ENCODE measurements at regions not wholly inside any gene's neighbourhood (a gene's known extent, or its start where the extent isn't known, plus 50 kb on each side); places are given as distances from the start of the nearest gene placed in this dataset.

GRCh38 chr4:4696530-4696929 is 154.7 kb upstream of the STX18 start:
- POLR2A ChIA-PET = no interaction called here
- Histone ChIP-seq H3K4me2 (ENCODE audit: insufficient read depth, low read length) (no peak overlapping the region), H3K4me3 (replicated peaks in 1 of 3; ENCODE audit: insufficient read depth in 1 of 3, low read depth in 1 of 3, low read length in 3 of 3) (no peak overlapping the region), H2AFZ (ENCODE audit: low read depth, low read length) (no peak overlapping the region), H3K27me3 (ENCODE audit: control insufficient read depth in 2 of 2, insufficient read depth in 2 of 2, low read length in 2 of 2) (no peaks in the 10 kb centered on the region), H3K9me3 (replicated peaks; ENCODE audit: control insufficient read depth, insufficient read depth, low read length) (no peaks in the 10 kb centered on the region), H3K4me1 (ENCODE audit: control insufficient read depth, extremely low read depth, insufficient read depth, low read length) (no peaks in the 10 kb centered on the region), H3K9ac (replicated peaks; ENCODE audit: extremely low read depth, insufficient read depth, low read length) (no peak overlapping the region), H3K36me3 (ENCODE audit: control insufficient read depth in 2 of 2, extremely low read depth in 1 of 2, insufficient read depth in 2 of 2, low read length in 2 of 2) (no peaks in the 10 kb centered on the region), H3K79me2 (ENCODE audit: control insufficient read depth, insufficient read depth, low read length) (no peaks in the 10 kb centered on the region), H3K27ac (ENCODE audit: insufficient read depth, low read depth, low read length) (no peak overlapping the region), H3K9me1 (replicated peaks; ENCODE audit: control insufficient read depth, extremely low read depth, insufficient read depth, low read length) (no peaks in the 10 kb centered on the region), H4K20me1 (replicated peaks; ENCODE audit: control insufficient read depth, extremely low read depth, insufficient read depth, low read length) (no peaks in the 10 kb centered on the region)
- intact Hi-C loops (cut with micrococcal nuclease) = no loop called here
- TF ChIP-seq, protein P1, sequence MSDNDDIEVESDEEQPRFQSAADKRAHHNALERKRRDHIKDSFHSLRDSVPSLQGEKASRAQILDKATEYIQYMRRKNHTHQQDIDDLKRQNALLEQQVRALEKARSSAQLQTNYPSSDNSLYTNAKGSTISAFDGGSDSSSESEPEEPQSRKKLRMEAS (IDR thresholded peaks at IDR 0.05; ENCODE audit: insufficient read depth, insufficient read length) = no peak
- TF ChIP-seq POLR2AphosphoS5 (IDR thresholded peaks at IDR 0.05; ENCODE audit: insufficient read depth, low read depth, low read length) = no peak
- TF ChIP-seq, protein P2, sequence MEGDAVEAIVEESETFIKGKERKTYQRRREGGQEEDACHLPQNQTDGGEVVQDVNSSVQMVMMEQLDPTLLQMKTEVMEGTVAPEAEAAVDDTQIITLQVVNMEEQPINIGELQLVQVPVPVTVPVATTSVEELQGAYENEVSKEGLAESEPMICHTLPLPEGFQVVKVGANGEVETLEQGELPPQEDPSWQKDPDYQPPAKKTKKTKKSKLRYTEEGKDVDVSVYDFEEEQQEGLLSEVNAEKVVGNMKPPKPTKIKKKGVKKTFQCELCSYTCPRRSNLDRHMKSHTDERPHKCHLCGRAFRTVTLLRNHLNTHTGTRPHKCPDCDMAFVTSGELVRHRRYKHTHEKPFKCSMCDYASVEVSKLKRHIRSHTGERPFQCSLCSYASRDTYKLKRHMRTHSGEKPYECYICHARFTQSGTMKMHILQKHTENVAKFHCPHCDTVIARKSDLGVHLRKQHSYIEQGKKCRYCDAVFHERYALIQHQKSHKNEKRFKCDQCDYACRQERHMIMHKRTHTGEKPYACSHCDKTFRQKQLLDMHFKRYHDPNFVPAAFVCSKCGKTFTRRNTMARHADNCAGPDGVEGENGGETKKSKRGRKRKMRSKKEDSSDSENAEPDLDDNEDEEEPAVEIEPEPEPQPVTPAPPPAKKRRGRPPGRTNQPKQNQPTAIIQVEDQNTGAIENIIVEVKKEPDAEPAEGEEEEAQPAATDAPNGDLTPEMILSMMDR (IDR thresholded peaks at IDR 0.05; ENCODE audit: extremely low read depth in 1 of 2, insufficient read depth in 1 of 2, low read depth in 1 of 2, low read length in 2 of 2) = no peak
- TF ChIP-seq GATA2 (IDR thresholded peaks at IDR 0.05; ENCODE audit: insufficient read depth, insufficient read length, low read depth, low read length) = no peak
- TF ChIP-seq JUN (IDR thresholded peaks at IDR 0.05; ENCODE audit: borderline replicate concordance, insufficient read depth, insufficient read length, low read depth) = no peak
- TF ChIP-seq EZH2 (IDR thresholded peaks at IDR 0.05; ENCODE audit: borderline replicate concordance, low read depth, low read length, severe bottlenecking) = no peak
- TF ChIP-seq FOS (IDR thresholded peaks at IDR 0.05; ENCODE audit: borderline replicate concordance, insufficient read depth, low read length) = no peak
- TF ChIP-seq POLR2A (IDR thresholded peaks at IDR 0.05; ENCODE audit: low read depth, low read length) = no peak
- TF ChIP-seq MYC (IDR thresholded peaks at IDR 0.05; ENCODE audit: low read depth, low read length) = no peak
- no TSS peak for BruUV-seq (replicated peaks)
- DNase-seq (ENCODE audit: low read depth, low spot score) = no peak
- dilution Hi-C loops (cut with MboI; ENCODE audit: extremely low pct_ligation_motif_present, low sequenced_read_pairs) = no loop called here
- CTCF ChIA-PET = no interaction called here
- FAIRE-seq = no peak

All from endothelial cell of umbilical vein (primary cell).